ENCODE measurements at regions not wholly inside any gene's neighbourhood (a gene's known extent, or its start where the extent isn't known, plus 50 kb on each side); places are given as distances from the start of the nearest gene placed in this dataset.
A peak's percentile ranks its signal among the peaks of the same experiment; 100 is the strongest.

DNA sequence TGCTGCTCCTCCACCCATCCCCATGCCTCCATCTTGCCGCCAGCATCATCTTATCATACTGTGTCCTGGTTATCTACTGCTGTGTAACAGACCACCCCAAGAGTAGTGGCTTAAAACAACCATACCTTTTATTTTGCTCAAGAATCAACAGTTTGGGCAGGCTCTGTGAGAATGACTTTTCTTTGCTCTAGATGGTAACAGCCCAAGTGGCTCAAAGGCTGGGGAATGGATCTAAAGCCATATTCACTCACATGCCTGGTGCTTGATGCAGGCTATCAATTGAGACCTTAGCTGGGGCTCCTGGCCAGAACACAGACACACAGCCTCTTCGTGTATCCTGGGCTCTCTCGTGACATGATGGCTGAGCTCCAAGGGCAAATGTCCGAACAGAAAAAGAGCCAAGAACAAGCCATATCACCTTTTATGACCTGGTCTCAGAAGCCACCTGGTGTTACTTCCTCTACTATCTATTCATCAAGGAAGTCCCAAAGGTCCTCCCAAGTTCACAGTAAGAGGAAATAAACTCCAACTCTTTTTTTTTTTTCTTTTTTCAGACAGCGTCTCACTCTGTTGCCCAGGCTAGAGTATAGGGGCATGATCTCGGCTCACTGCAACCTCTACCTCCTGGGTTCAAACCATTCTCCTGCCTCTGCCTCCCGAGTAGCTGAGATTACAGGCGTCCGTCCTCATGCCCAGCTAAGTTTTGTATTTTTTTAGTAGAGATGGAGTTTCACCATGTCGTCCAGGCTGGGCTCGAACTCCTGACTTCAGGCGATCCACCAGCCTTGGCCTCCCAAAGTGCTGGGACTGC, 159.3 kb upstream of the JARID2 start:
- TF ChIP-seq, protein P1, sequence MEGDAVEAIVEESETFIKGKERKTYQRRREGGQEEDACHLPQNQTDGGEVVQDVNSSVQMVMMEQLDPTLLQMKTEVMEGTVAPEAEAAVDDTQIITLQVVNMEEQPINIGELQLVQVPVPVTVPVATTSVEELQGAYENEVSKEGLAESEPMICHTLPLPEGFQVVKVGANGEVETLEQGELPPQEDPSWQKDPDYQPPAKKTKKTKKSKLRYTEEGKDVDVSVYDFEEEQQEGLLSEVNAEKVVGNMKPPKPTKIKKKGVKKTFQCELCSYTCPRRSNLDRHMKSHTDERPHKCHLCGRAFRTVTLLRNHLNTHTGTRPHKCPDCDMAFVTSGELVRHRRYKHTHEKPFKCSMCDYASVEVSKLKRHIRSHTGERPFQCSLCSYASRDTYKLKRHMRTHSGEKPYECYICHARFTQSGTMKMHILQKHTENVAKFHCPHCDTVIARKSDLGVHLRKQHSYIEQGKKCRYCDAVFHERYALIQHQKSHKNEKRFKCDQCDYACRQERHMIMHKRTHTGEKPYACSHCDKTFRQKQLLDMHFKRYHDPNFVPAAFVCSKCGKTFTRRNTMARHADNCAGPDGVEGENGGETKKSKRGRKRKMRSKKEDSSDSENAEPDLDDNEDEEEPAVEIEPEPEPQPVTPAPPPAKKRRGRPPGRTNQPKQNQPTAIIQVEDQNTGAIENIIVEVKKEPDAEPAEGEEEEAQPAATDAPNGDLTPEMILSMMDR (IDR thresholded peaks at IDR 0.05; ENCODE audit: insufficient read depth, low read depth, low read length, missing control alignments), result no peak
- no peak for DNase-seq (ENCODE audit: low read depth)
- H3K4me3 ChIP-seq (ENCODE audit: low read length), result no peak overlapping the region

DNA sequence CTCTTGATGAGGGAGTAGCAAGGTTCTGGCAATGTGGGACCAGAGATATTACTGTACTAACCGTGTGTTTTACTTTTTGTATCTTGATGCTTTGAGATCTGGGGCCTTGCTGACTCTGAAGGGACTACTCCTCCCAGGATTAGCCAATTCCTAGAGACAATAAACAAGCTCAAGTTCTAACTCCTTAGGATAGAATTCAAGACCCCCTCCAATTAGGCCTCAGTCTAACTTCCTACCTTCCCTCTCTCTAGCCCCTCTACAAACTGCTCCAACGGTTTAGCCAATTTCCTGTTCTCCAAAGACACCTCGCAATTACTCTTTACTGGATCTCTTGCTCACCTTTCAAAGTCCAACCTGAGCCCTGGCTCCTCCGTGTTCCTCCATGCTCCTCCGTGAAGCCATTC, 158.7 kb upstream of the JARID2 start:
- TF ChIP-seq, protein P1 (IDR thresholded peaks at IDR 0.05; ENCODE audit: insufficient read depth, low read depth, low read length, missing control alignments), result no peak
- DNase-seq (ENCODE audit: low read depth), result no peak
- H3K4me3 ChIP-seq (ENCODE audit: low read length), result no peak overlapping the region

DNA sequence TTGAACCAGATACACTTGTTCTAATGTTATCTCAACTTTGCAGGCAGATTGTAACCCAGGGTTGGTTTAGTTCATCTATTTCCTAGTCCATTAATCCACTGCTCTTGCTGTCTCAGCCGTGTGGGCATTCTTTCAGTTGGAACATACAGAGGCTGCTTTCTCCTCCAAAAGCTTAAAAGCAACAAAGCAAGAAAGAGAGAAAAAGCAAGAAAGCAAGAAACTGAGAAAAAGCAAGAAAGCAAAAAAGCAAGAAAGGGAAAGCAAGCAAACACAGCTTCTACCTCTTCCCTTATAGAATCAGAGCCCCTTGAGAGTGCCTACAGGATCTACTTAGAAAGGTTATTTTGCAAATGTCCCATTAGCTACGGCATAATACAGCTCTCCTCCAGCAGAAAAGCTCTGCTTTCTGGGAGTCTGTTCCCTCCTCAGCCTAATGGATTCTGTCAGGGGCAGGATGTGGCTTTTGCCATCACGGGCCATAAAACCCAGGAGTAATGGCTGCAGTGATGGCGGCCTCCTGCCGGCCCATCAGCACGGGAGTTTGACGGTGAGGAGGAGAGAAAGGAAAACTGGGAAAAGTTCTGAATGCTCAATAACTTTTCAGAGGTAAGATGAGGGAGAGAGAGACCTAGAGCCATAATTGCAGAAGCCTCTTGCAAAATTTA, 156.8 kb upstream of the JARID2 start:
- TF ChIP-seq, protein P1 (IDR thresholded peaks at IDR 0.05; ENCODE audit: insufficient read depth, low read depth, low read length, missing control alignments), result no peak
- no peak overlapping the region for H3K4me3 ChIP-seq (ENCODE audit: low read length)
- DNase-seq (ENCODE audit: low read depth), result no peak

DNA sequence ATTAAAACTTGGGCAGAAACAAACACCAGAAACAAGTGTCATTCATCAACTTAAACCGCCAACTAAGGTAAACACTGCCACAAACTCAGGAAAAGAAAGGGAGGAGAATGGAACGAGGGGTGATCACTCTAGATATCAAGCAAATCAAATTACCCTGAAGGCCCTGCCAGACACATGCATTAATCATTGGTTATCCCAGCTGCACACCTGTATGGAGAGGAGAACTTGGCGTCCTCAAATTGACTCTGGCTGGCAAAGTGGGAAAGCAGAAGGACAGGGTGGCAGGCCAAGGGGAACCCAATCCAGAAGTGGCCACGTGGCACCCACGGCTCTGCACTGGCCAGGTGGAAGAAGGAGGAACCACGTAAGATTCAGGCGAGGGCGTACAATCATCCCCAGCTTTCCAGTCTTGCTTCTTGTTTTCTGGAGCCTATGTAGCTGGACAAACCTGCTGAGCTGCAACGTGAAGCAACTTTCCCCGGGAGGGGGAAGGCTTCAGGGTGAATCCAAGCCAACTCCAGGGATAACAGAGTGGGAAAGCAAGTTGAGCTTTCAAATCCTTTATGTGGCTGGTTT, 156.2 kb upstream of the JARID2 start:
- peak; percentile 89 for DNase-seq (ENCODE audit: low read depth)
- no peak overlapping the region for H3K4me3 ChIP-seq (ENCODE audit: low read length)
- TF ChIP-seq, protein P1 (IDR thresholded peaks at IDR 0.05; ENCODE audit: insufficient read depth, low read depth, low read length, missing control alignments), result no peak

DNA sequence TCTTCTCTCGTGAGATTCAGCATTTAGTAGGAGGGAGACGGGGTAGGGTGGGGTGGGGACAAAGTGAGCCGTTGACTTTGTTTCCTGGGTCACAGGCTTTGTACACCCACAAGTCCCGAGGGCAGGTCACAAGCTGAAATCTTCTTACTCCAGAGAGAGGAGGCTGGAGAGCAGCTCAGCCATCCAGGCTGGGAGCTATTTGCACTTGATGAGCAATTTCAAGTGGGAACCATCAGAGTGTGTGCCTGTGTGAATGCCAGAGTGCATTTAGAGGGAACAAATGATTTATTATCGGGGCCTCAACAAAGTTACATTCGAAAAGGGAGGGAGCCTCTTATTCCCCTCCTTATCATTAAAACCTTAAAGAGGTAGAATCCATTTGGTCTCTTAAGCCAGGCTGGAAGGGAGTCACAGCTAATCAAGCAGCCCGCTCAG, 155.7 kb upstream of the JARID2 start:
- TF ChIP-seq, protein P1 (IDR thresholded peaks at IDR 0.05; ENCODE audit: insufficient read depth, low read depth, low read length, missing control alignments), result no peak
- DNase-seq (ENCODE audit: low read depth), result no peak
- no peak overlapping the region for H3K4me3 ChIP-seq (ENCODE audit: low read length)

DNA sequence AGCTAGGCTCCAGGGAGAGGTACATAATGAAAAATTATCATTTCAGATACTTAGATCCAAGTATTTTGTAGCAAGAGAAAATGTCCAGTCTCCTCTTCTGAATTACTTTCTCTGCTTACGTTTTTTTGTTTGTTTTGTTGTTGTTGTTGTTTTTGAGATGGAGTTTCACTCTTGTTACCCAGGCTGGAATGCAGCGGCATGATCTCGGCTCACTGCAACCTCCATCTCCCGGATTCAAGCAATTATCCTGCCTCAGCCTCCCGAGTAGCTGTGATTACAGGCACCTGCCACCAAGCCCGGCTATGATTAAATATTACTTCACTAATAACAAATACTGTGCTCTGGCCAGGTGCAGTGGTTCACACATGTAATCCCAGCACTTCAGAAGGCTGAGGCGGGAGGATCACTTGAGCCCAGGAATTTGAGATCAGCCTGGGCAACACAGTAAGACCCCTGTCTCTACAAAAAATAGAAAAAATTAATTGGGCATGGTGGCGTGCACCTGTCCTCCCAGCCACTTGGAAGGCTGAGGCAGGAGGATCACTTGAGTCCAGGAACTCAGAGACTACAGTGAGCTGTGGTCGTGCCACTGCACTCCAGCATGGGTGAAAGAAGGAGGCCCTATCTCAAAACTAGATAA, 155.0 kb upstream of the JARID2 start:
- TF ChIP-seq, protein P1 (IDR thresholded peaks at IDR 0.05; ENCODE audit: insufficient read depth, low read depth, low read length, missing control alignments), result no peak
- no peak overlapping the region for H3K4me3 ChIP-seq (ENCODE audit: low read length)
- DNase-seq (ENCODE audit: low read depth), result no peak
